ENCODE measurements at regions not wholly inside any gene's neighbourhood (a gene's known extent, or its start where the extent isn't known, plus 50 kb on each side); places are given as distances from the start of the nearest gene placed in this dataset.

DNA sequence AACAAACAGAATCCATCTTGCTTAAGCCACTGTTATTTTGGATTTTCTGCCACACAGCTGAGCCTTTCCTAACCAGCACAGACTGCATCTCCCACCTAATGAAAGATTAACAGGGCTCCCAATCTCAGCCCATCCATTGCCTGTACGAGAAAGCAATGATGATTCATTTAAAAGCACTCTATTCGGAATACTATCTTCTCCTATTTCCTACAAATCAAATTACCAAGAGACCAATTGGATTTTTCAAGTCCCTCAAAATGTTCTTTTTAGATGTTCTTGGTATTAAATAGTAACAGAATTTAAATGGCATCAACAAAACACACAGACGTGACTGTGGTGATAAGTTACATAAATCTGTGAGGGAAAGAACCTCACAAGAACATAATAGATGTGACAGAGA lies 324.1 kb downstream of the AGTPBP1 start:
- H3K4me1 ChIP-seq (ENCODE audit: control insufficient read depth in 1 of 2, insufficient read depth in 2 of 2, low read length in 2 of 2): no peaks in the 10 kb centered on the region
- peaks cover 0 to 2% (median 0%) of the 10 kb centered on the region in 7 donors for H3K9me3 Mint-ChIP-seq
- TF ChIP-seq CTCF (IDR thresholded peaks at IDR 0.05): no peak

DNA sequence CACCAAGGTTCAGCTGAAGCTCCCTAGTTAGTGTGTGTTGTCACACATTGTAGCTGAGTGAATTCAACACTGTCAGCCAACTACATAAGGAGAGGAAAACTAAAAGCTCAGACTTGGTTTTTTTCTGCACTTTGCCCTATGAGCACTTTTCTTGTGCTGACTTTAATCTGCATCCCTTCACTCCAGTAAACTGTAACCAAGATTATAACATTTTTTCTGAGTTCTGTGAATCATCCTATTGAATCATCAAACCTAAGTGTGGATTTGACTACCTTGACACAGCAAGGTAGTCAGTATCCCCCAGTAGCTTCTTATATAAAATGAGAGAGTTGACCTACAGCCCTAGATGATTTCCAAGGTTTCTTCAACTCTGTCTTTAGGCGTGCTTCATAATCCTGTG lies 325.0 kb downstream of the AGTPBP1 start:
- no peaks in the 10 kb centered on the region for H3K36me3 ChIP-seq (replicated peaks in 1 of 2; ENCODE audit: control insufficient read depth in 1 of 2, insufficient read depth in 2 of 2, low read length in 2 of 2)
- H3K4me3 ChIP-seq (replicated peaks in 1 of 3; ENCODE audit: low read depth in 2 of 3, low read length in 3 of 3): no peak overlapping the region
- peaks cover 0 to 10% (median 0%) of the 10 kb centered on the region in 3 donors for H3K27me3 Mint-ChIP-seq (ENCODE audit: low read depth in 3 of 3)
- H4K20me1 ChIP-seq (ENCODE audit: insufficient read depth, low read length): no peaks in the 10 kb centered on the region
- no peaks in the 10 kb centered on the region for H3K4me1 ChIP-seq (ENCODE audit: control insufficient read depth in 1 of 2, insufficient read depth in 2 of 2, low read length in 2 of 2)
- intact Hi-C loops (cut with micrococcal nuclease): no loop called here
- H3K4me2 ChIP-seq (replicated peaks; ENCODE audit: extremely low read depth, low read length, poor library complexity, severe bottlenecking): no peak overlapping the region
- no peak for DNase-seq
- H3K27ac ChIP-seq (ENCODE audit: low read depth in 1 of 2, low read length in 2 of 2): no peak overlapping the region
- no peak overlapping the region for H2AFZ ChIP-seq (ENCODE audit: insufficient read depth, low read depth, low read length, poor library complexity, severe bottlenecking)
- H3K9me3 ChIP-seq (replicated peaks in 1 of 2; ENCODE audit: control insufficient read depth in 1 of 2, insufficient read depth in 1 of 2, low read length in 2 of 2): no peaks in the 10 kb centered on the region
- no peak overlapping the region for H3K4me3 Mint-ChIP-seq
- H3K27ac Mint-ChIP-seq: no peak overlapping the region
- no peaks in the 10 kb centered on the region for H3K27me3 ChIP-seq (ENCODE audit: control insufficient read depth in 2 of 2, insufficient read depth in 2 of 2, low read length in 2 of 2)
- H3K4me1 Mint-ChIP-seq: no peaks in the 10 kb centered on the region
- no peak overlapping the region for H3K9ac ChIP-seq (ENCODE audit: insufficient read depth, low read length, poor library complexity, severe bottlenecking)
- H3K9me3 Mint-ChIP-seq: peaks cover 0 to 2% (median 0%) of the 10 kb centered on the region in 7 donors
- TF ChIP-seq CTCF (IDR thresholded peaks at IDR 0.05): no peak
- H3K36me3 Mint-ChIP-seq: no peaks in the 10 kb centered on the region
- WGBS (ENCODE audit: insufficient coverage): no CpG with 5 or more reads among the region's 1 CpG
- H3K79me2 ChIP-seq (ENCODE audit: insufficient read depth, low read length): no peaks in the 10 kb centered on the region

More for the DNA sequence above, 324.1 kb downstream of the AGTPBP1 start:
- Mint-ChIP-seq H3K27ac (no peak overlapping the region), H3K4me1 (no peaks in the 10 kb centered on the region), H3K27me3 (ENCODE audit: low read depth in 3 of 3) (peaks cover 0 to 10% (median 0%) of the 10 kb centered on the region in 3 donors), H3K36me3 (no peaks in the 10 kb centered on the region), H3K4me3 (no peak overlapping the region)
- Histone ChIP-seq H3K9me3 (replicated peaks in 1 of 2; ENCODE audit: control insufficient read depth in 1 of 2, insufficient read depth in 1 of 2, low read length in 2 of 2) (no peaks in the 10 kb centered on the region), H3K4me2 (replicated peaks; ENCODE audit: extremely low read depth, low read length, poor library complexity, severe bottlenecking) (no peak overlapping the region), H3K27ac (ENCODE audit: low read depth in 1 of 2, low read length in 2 of 2) (no peak overlapping the region), H4K20me1 (ENCODE audit: insufficient read depth, low read length) (no peaks in the 10 kb centered on the region), H2AFZ (ENCODE audit: insufficient read depth, low read depth, low read length, poor library complexity, severe bottlenecking) (no peak overlapping the region), H3K9ac (ENCODE audit: insufficient read depth, low read length, poor library complexity, severe bottlenecking) (no peak overlapping the region), H3K27me3 (ENCODE audit: control insufficient read depth in 2 of 2, insufficient read depth in 2 of 2, low read length in 2 of 2) (no peaks in the 10 kb centered on the region), H3K36me3 (replicated peaks in 1 of 2; ENCODE audit: control insufficient read depth in 1 of 2, insufficient read depth in 2 of 2, low read length in 2 of 2) (no peaks in the 10 kb centered on the region), H3K4me3 (replicated peaks in 1 of 3; ENCODE audit: low read depth in 2 of 3, low read length in 3 of 3) (no peak overlapping the region), H3K79me2 (ENCODE audit: insufficient read depth, low read length) (no peaks in the 10 kb centered on the region)
- 100% methylated on average over 1 of the region's 3 CpGs for WGBS (ENCODE audit: insufficient coverage)
- intact Hi-C loops (cut with micrococcal nuclease): no loop called here
- no peak for DNase-seq

Data from CD14-positive monocyte (primary cell).